HG02759 (cell line): ENCODE measurements at regions not wholly inside any gene's neighbourhood (a gene's known extent, or its start where the extent isn't known, plus 50 kb on each side); places are given as distances from the start of the nearest gene placed in this dataset.

ENCODE experiments used
- ATAC-seq: cut with Tn5 transposase; IDR thresholded peaks from one replicate; pipeline ENCODE4 v1.9.1; 2021; ENCODE audit warnings: mild to moderate bottlenecking, moderate library complexity; ENCODE audit not compliant: unreplicated experiment

DNA sequence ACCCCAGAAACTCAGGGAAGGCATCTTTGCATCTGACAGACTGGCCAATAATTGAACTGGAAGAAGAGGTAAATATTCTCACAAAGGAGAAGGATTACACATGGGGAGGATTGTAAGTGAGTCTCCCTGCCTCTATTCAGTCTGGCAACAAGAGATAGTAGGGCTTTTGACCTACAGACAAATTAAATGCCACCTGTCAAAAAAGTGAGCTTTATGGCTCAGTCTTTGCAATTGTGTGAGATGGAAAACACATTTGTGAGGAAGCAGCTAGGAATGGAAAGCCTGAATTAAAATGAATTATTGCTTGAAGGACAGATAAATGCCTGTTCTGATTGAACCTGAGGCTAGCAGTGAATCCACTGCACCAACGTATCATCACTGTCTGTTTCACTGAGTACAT lies 173.3 kb upstream of the GOLIM4 start:
- no peak for ATAC-seq

DNA sequence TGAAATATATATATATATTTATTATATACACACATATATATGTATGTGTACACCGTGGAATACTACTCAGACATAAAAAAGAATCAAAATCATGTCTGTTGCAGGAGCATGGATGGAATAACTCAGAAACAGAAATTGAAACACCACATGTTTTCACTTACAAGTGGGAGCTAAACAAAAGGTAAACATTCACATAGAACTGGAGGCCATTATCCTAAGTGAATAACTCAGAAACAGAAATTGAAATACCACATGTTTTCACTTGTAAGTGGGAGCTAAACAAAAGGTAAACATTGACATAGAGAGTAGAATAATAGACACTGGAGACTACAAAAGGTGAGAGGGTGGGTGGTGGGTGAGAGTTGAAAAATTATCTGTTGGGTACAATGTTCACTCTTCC lies 171.5 kb upstream of the GOLIM4 start:
- no peak for ATAC-seq

DNA sequence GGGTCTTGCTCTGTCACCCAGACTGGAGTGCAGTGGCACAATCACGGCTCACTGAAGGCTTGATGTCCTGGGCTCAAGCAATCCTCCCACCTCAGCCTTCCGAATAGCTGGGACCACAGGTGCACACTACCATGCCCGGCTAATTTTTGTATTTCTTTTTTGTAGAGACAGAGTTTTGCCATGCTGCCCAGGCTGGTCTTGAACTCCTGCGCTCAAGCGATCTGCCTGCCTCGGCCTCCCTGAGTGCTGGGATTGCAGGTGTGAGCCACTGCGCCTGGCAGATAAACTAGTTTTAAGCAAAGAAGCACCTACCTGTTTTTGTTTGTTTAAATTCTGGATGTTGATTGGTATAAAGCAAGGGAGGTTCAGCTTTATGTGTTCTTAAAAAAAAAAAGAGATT lies 170.6 kb upstream of the GOLIM4 start:
- ATAC-seq = no peak

DNA sequence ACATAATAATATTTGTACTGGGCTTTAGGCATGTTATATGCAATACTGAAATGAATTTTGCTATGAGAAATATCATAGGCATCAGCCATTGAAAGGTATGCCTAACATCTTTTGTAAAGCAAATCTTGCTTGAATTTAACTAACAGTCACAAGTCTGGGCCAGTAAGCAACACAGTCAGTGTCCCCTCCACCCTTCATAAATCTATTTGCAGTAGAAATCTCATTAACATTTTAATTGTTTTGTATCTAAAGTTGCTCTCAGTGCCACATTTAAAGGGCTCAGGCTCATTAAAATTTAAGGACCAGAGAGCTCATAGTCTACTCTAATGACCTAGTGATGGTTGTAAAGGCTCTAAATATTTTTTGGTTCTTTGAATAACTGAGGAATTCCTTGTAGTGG lies 167.2 kb upstream of the GOLIM4 start:
- no peak for ATAC-seq

DNA sequence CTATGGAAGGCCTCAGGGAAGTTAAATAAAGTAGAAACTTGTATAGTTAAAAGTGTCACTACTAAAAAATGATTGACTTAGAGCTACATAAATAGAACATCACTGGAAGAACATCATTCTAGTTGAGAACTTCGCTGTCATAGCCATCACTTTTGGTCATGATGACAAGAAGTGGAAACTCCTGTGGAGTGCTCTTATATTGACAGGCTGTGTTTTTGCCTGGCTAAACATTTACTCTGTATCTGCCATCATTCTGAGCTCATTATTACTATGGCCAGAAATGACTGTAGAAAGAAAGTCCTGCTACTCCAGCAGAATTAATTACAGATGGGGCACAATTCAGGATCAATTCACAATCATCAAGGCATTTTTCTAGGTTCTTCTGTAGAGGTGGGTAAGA lies 165.1 kb upstream of the GOLIM4 start:
- peak; percentile 84 for ATAC-seq

DNA sequence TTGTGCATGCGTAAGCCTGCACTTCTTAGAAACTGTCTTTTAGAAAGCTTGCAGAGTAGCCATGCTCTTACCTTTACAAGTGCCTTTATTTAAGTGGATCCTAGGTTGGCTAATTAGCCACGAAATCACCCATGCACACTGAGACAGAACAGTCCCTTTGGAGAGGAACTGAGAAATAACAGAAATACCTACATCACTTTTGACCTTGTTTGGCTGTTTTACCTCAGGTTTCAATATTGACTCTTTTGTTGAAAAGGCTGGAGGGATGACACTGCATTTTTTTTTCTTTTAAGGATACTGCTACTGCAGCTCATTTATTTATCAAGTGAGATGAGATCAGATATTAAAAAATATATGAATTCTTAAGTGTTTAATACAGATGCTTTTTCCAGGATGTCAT lies 155.6 kb upstream of the GOLIM4 start:
- ATAC-seq = peak; percentile 32

DNA sequence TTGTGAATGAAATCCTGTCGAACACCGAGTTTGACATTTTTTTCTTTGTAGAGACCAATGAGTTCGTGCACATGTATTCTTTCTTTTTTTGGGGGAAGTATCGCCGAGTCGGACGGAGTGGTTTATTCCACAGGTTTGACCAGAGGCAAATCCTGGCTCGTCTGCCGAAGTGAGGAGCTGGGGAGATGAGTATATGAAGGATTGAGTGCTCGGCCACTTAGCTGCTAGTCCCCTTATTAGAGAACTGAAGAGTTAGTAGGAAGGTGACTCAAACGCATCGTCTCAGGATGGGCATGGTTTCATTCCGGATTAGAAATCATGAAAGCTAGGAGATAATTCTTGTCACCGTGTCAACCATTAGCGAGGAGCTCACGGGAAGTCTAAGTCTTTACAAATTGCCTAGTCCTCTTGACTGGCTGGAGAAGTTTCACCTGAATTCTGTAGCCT lies 154.7 kb upstream of the GOLIM4 start:
- ATAC-seq = peak; percentile 21

DNA sequence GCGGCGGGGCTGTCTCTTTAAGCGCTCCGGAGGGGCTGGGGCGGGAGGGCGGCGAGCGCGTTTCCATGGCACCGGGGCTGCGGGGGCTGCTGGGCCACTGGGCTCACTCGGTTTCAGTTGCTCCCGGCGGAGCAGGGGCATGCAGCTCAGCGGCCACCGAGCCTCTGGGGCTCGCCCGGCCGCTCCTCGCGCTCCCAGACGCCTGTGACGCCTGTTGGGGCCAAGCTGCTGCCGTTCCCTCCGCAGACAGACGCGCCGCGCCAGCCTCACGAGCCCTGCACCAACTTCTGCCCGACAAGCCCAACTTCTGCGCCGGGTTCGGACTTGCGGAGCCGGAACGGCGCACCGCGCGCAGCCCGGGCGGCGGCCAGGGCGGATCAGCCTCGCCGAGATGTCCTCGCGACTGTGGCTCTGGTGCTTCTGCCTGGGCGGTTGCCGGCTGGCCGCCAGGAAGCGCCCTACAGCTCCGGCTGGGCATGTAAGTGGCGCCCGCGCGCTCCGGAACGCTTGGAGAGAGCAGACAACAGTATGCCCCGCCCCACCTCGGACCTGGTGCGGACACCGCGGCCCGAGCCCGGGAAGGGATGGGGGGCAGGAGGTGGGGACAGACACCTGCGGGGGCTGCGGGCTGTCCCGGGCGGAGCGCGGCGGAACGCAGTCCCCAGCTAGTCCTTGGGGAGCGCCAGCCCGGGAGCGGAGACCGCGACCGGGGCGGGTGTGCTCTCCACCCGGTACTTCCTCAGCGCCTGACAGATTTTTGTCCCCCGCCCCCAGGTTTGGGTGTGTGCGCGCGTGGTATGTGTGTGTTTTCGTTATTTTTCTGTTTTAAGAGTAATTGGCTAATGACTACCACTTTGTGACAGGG lies 154.1 kb upstream of the GOLIM4 start:
- peak; percentile 76 for ATAC-seq

DNA sequence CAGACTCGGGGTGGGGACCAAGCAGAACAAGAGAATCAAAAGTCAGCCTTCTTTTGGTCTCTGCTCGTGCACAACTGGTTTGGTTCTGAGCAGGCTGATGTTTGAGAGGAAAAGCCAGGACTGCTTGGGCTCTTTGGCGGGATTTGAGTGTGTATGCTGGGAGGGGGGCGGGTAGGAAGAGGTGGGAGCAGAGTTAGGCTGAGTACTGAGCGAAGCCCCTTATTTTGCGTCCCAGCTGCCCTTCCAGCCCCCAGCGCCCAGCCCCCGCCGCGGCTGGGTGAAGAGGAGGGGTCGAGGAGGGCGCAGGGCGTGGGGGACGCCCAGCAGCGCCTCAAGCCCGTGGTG lies 153.5 kb upstream of the GOLIM4 start:
- no peak for ATAC-seq

DNA sequence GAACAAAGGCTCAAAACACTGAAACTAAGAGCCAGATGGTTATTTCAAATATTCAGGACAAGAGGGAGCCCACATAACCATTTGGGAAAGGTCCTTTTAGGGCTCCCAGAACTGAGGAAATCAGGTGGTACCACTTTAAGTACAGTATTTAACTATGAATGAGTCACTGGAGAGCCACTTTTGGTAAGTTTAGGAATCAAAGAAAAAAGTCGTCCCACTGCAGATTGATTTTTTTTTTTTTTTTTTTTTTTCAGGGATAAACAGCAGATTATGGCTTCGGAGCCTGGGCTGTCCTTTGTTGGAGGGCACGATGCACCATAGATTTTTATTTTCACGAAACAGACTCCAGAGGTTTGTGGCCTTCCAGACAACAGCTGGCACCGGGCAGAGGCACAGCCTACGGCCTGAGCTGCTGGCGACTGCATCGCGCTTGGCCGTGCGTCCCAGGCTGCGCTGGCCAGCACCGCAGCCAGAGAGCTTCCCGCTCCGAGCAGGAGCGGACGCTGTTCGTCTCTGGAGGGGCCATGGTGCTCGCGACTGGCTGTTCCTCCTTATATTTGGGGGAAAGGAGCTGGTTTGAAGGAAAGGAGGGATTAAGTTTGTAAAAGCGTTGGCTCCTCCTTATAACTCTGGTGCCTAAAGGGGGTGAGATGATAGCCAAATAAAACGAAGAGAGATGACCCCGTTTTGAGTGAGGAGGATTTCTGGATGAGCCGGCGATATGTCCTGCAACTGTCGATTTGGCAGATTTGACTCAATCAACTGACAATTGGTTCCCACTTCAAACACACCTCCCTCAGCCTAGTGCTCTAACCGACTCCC lies 152.9 kb upstream of the GOLIM4 start:
- ATAC-seq = peak; percentile 4

DNA sequence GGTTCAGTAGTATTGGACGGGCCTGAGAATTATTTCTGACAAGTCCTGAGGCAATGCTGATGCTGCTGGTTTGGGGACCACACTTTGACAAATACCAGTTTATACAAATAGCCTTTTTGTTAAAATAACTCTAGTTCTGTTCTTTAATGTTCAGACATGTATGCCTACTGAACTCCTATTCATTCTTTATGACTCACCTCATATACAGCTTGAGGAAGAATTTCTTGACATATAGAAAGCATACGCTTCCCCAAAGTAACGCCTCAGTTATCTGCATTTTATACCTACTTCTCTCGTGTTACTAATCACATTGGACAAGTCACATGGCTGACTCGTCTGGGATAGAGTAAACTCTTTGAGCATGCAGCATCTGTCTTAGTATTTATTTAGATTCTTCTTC lies 145.4 kb upstream of the GOLIM4 start:
- ATAC-seq = no peak

DNA sequence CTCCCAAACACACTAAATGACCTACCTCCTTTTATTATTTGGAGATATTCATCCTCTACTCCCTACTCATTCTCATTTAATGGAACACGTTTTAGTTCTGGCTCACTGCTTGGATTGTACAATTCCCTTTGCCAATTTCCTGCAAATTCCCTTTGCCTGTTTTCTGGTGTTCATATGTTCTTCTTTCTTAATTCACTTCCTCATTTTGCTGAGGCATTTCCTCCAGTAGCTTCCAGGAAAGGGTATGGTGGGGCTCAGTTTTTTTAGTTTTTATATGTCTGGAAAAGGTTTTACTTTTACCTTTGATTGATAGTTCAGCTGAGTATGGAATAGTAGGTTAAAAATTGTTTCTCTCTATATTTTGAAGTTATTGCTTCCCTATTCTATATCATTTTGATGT lies 143.6 kb upstream of the GOLIM4 start:
- no peak for ATAC-seq

DNA sequence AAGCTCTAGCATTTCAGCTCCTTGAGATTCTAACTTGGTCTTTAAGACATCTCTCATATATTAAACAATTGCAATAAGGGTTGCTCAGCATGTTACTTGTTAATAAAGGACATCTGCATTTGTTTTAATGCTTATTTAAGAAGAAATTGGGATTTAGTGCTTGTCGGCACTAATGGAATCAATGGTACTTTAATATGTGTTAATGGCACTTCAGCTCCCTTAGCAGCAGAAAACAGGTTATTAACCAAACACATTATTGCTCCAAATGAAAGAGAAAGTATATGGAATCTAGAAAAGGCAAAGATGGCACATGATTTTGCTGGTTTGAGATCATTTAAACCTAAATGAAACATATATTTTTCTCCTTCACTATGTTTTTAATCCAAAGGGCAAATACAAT lies 137.3 kb upstream of the GOLIM4 start:
- no peak for ATAC-seq

DNA sequence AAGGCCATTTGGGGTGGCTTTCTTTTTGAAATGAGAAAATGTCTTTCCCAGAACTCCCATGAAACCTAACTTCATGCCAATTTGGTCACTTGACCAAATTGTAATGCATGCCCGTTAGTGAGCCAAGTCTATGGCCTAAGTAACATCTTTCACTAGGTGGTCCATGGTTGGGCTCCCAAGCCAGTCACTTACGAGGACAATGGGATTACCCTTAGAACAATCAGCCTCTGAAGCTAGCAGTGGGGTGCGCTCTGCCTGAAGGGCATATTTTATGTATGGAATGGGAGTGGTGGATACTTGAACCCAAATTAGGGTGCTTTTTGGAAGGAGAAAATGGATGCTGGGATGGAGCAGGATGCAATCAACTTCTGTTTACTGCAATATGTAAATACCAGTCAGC lies 127.4 kb upstream of the GOLIM4 start:
- ATAC-seq = no peak

DNA sequence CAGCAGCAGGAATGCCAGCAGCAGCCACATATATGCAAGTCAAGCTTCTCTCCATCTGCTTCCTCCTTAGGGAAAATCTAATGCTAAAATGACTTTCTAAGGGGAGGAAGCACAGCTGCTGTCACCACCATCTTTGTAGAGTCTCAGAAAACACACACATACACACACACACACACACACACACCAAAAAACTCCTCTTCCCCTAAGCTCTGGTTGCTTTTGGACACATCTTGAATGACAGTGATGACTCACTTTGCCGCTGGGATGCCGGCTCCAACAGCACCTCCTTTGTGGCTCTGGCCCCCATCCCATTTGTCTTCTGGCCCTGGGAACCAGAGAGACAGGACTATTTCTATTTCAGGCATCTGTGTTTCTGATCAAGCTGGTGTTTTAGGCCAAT lies 124.8 kb upstream of the GOLIM4 start:
- no peak for ATAC-seq

DNA sequence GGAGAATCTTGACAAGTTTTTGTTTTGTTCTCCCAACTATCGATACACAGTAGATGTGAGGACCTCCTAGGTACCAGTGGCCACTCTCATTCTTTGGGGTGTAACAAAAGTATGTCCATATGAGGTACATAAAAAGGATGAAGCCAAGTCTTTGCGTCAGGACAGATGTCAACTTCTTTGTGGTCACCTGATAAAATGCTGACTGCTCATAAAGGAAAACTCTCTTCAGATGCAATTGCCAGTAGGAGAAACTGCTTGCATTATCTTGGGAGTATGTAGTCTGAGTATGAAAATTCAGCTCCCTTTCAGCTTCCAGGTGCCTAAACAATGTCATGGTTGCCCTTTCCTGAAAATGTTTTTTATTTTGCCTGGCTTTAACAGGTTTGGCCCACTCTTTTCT lies 123.8 kb upstream of the GOLIM4 start:
- ATAC-seq = no peak

DNA sequence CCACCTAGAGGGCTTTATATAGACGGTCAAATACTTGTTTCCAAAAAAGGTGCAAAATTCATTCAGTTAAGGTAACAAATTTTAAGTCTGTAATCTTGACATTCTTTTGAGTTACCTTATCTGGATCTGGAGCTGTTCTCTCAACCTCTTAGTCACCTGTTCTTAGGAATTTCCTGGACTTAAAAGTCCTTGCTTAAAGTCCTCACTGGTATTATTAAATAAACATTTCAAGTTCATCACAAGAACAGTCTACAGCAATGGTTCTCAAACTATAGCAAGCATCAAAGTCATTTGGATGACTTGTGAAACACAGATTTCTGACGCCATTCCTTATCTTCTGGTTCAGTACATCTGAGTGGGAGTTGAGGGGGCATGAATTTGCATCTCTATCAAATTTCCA lies 122.9 kb upstream of the GOLIM4 start:
- no peak for ATAC-seq

DNA sequence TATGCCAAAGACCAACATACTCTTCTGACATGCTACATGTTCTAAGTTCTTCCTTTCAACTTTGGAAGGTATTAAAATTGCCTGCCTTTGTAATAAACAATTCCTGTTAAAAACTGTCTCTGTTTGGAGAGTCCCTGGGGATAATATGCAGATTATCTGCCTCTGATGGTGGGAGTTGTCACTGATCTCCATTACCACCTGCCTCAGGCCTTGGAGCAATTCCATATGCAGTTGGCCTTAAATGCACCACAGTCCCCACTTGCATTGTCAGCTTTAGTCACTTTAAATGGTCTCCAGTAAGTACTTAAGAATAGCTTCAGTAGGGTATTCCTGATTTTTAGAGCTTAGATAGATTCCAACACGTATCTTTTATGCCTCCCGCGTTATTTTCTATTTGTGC lies 121.1 kb upstream of the GOLIM4 start:
- ATAC-seq = no peak

DNA sequence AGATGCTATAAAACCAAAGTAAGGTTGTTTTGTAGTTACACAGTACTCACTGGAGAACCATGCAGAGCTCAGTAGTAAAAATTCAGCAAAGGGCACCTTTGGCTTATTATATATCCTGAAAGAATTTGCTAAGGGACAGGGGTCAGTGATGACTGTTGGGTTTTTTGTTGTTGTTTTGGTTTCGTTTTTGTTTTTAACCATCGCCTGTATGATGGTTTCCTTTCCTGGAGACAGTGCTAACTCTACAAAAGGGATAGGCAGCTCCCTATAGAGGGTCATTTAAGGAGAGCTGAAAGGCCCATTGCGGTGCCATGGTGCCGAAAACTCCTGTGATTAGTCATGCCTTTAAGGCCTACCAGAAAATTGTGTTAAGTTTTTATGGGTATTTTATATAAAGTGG lies 118.2 kb upstream of the GOLIM4 start:
- ATAC-seq = peak; percentile 93

DNA sequence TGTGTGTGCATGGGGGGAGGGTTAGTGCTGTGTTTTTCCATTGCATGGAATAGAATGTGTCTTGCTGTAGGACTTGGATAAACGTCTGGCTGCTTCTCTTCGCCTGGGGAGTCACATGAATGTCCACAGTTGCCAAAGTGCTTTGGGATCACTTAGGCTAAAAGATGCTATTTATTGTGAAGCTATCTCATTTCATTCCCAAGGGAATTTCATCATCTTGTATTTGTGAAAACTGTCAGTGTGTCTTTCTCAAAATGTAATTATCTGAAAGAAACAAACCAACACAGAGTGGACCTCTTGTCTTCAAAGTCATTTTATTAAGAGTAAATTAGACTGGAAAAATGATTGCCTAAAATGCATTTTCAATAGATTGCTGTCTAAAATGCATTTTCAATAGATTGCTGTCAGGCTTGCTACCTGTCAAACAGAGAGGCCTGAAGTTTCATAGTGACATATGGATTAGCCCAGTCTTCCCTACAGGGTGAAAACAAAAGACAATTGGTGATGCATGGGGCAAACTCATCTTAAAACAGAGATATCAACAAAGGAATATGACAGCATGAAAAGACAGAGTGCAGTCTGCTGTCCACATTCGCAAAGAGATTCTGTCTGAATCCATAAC lies 117.1 kb upstream of the GOLIM4 start:
- no peak for ATAC-seq

DNA sequence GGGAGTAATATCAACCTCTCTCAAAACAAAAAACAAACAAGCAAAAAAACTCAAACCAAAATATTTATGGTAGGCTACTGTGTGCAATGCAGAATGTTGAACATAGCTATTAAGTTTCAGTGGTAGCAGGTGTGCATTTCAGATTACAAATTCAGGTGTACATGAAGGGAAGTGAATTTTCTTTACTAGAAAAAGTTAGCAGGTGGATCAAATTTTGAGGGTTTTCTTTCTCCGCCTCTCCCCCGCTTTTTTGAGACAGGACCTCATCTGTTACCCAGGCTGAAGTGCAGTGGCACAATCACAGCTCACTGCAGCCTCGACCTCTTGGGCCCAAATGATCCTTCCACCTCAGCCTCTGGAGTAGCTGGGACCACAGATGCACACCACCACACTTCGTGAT lies 109.7 kb upstream of the GOLIM4 start:
- ATAC-seq = no peak

DNA sequence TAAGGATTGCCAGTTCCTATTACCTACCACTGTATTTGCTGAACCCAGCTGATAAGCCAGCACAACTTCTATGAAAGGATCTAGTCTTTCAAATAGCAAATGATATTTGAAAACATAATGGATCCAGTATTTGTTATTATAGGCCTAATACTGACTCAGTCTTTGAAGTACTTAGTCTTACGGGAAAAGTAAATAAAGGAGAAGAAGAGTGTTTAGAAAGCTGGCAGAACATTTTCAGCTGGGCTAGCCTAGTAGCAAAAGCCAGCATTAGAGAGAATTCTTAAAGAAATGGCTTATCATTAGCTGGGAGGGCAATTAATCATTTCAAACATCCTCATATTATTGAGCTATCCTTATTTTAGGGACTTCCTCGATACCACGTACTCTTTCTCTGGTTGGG lies 101.4 kb upstream of the GOLIM4 start:
- ATAC-seq = no peak
